ENCODE measurements at regions not wholly inside any gene's neighbourhood (a gene's known extent, or its start where the extent isn't known, plus 50 kb on each side); places are given as distances from the start of the nearest gene placed in this dataset.
A peak's percentile ranks its signal among the peaks of the same experiment; 100 is the strongest.

DNA sequence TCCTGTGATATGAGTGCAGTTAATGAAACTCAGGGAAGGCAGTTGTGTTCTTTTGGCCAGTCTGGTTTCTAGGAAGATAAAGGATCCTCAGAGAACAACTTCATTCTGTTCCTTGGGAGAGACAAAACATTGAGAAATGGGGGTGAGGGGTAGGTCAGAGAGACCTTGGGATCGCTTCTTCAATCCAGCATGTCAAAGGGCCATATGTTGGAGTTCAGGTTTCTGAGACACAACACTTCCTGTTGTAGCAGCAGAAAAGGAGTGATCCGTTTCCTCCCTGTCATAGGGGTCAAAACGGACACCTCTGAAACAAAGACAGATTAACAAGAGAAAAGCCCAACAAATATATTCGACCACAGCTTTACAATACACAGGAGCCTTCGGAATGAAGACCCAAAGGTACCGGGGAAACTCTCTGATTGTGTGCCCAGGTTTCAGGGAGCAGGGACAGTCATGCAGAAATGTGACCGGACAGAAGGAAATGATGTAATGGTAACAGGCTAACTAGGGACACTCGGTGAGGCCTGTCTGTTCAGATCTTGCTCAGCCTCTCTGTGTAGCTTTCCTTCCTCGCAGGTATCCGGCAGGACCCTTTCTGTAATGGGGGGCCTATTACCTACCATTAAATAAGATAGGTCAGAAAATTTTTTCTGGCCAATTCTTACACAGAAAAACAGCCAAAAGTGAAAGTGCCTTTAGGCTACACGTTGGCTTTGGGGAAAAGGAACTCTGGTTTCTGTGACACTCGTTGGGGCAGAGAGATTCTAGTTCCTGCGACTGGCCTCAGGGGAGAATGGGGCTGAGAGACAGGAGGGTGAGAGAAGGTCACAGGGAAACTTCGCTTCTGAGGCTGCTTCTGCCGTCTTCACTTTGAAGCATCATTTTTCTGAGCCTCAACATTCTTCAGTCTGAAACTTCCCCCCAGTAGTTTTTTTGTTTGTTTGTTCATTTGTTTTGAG lies 103.3 kb upstream of the TLR3 start:
- peak; percentile 26; the same call in 1 of the 2 replicates for ATAC-seq
- Mint-ChIP-seq H3K4me3 (no peak overlapping the region), H3K9me3 (peaks cover 17% of the 10 kb centered on the region), H3K27me3 (ENCODE audit: low read depth) (no peaks in the 10 kb centered on the region), H3K4me1 (peaks cover 22% of the 10 kb centered on the region), H3K27ac (peak overlapping the region; percentile 69; the same call in 1 of the 2 replicates), H3K36me3 (peaks cover 12% of the 10 kb centered on the region)
- DNase-seq (ENCODE audit: low spot score): no peak
- ChIA-PET CTCF (no interaction called here), POLR2A (no interaction called here)
- TF ChIP-seq GTF2I (CRISPR knock-in tag; conservative IDR thresholded peaks at IDR 0.05): no peak
- no peak for TF ChIP-seq TEAD4 (CRISPR knock-in tag; IDR thresholded peaks at IDR 0.05)
- TF ChIP-seq E2F5 (CRISPR knock-in tag; IDR thresholded peaks at IDR 0.05): no peak
- TF ChIP-seq STAT6 (CRISPR knock-in tag; conservative IDR thresholded peaks at IDR 0.05; ENCODE audit: low read depth): no peak
- TF ChIP-seq JUN (CRISPR knock-in tag; IDR thresholded peaks at IDR 0.05): no peak
- TF ChIP-seq IRF2 (CRISPR knock-in tag; IDR thresholded peaks at IDR 0.05; ENCODE audit: borderline replicate concordance, low read depth): no peak
- TF ChIP-seq MAX (CRISPR knock-in tag; IDR thresholded peaks at IDR 0.05): no peak
- no peak for TF ChIP-seq ZNF423 (CRISPR knock-in tag; IDR thresholded peaks at IDR 0.05)
- no peak for TF ChIP-seq RELA (CRISPR knock-in tag; IDR thresholded peaks at IDR 0.05; ENCODE audit: borderline replicate concordance)
- TF ChIP-seq KAT7 (CRISPR knock-in tag; IDR thresholded peaks at IDR 0.05; ENCODE audit: borderline replicate concordance): no peak
- TF ChIP-seq JAZF1 (CRISPR knock-in tag; IDR thresholded peaks at IDR 0.05): no peak
- no peak for TF ChIP-seq SP1 (CRISPR knock-in tag; conservative IDR thresholded peaks at IDR 0.05)
- no peak for TF ChIP-seq NR2C2 (CRISPR knock-in tag; IDR thresholded peaks at IDR 0.05)
- no peak for TF ChIP-seq CREM (CRISPR knock-in tag; IDR thresholded peaks at IDR 0.05)
- TF ChIP-seq, protein P1, sequence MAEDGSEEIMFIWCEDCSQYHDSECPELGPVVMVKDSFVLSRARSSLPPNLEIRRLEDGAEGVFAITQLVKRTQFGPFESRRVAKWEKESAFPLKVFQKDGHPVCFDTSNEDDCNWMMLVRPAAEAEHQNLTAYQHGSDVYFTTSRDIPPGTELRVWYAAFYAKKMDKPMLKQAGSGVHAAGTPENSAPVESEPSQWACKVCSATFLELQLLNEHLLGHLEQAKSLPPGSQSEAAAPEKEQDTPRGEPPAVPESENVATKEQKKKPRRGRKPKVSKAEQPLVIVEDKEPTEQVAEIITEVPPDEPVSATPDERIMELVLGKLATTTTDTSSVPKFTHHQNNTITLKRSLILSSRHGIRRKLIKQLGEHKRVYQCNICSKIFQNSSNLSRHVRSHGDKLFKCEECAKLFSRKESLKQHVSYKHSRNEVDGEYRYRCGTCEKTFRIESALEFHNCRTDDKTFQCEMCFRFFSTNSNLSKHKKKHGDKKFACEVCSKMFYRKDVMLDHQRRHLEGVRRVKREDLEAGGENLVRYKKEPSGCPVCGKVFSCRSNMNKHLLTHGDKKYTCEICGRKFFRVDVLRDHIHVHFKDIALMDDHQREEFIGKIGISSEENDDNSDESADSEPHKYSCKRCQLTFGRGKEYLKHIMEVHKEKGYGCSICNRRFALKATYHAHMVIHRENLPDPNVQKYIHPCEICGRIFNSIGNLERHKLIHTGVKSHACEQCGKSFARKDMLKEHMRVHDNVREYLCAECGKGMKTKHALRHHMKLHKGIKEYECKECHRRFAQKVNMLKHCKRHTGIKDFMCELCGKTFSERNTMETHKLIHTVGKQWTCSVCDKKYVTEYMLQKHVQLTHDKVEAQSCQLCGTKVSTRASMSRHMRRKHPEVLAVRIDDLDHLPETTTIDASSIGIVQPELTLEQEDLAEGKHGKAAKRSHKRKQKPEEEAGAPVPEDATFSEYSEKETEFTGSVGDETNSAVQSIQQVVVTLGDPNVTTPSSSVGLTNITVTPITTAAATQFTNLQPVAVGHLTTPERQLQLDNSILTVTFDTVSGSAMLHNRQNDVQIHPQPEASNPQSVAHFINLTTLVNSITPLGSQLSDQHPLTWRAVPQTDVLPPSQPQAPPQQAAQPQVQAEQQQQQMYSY (CRISPR knock-in tag; IDR thresholded peaks at IDR 0.05): no peak
- TF ChIP-seq PRRX2 (CRISPR knock-in tag; IDR thresholded peaks at IDR 0.05): no peak
- TF ChIP-seq ZBTB21 (CRISPR knock-in tag; IDR thresholded peaks at IDR 0.05; ENCODE audit: borderline replicate concordance): no peak
- no peak for TF ChIP-seq ESRRA (CRISPR knock-in tag; IDR thresholded peaks at IDR 0.05; ENCODE audit: borderline replicate concordance)
- no peak for TF ChIP-seq ATF2 (CRISPR knock-in tag; IDR thresholded peaks at IDR 0.05; ENCODE audit: borderline replicate concordance, low read depth)
- no peak for TF ChIP-seq CBFB (CRISPR knock-in tag; IDR thresholded peaks at IDR 0.05; ENCODE audit: low read depth)
